ENCODE measurements at regions not wholly inside any gene's neighbourhood (a gene's known extent, or its start where the extent isn't known, plus 50 kb on each side); places are given as distances from the start of the nearest gene placed in this dataset.
A peak's percentile ranks its signal among the peaks of the same experiment; 100 is the strongest.

GRCh38 chr1:101147381-101147780 lies 89.4 kb upstream of the S1PR1 start:
- H3K27ac ChIP-seq (ENCODE audit: extremely low read depth, low read depth, low read length) = no peak overlapping the region
- peaks cover 4% of the 10 kb centered on the region for H3K4me1 ChIP-seq (ENCODE audit: control insufficient read depth, insufficient read depth, low read length)
- no peaks in the 10 kb centered on the region for H3K9me3 ChIP-seq (ENCODE audit: control insufficient read depth, insufficient read depth, low read depth, low read length)
- H3K36me3 ChIP-seq (ENCODE audit: control insufficient read depth in 2 of 2, insufficient read depth in 1 of 2, low read length in 2 of 2) = no peaks in the 10 kb centered on the region
- H3K4me3 ChIP-seq (ENCODE audit: low read depth, low read length) = no peak overlapping the region
- POLR2A ChIA-PET = no interaction called here
- TF ChIP-seq SALL2 (tag by site-specific recombination; IDR thresholded peaks at IDR 0.05; ENCODE audit: borderline replicate concordance) (no peak), ZNF362 (tag by site-specific recombination; IDR thresholded peaks at IDR 0.05) (no peak), ZNF146 (tag by site-specific recombination; IDR thresholded peaks at IDR 0.05) (no peak), ZNF561 (tag by site-specific recombination; IDR thresholded peaks at IDR 0.05; ENCODE audit: borderline replicate concordance) (no peak)
- CTCF ChIA-PET = interaction anchor here (0.7 to 1.0 kb wide), 2 partner anchors 91 to 141 kb away, joined by 3 read pairs; no protein-coding TSS in a partner anchor

GRCh38 chr1:101145449-101145820 lies 91.4 kb upstream of the S1PR1 start:
- POLR2A ChIA-PET = no interaction called here
- Histone ChIP-seq H3K9me3 (ENCODE audit: control insufficient read depth, insufficient read depth, low read depth, low read length) (no peaks in the 10 kb centered on the region), H3K27ac (ENCODE audit: extremely low read depth, low read depth, low read length) (no peak overlapping the region; the same call in 1 of the 2 replicates), H3K4me1 (ENCODE audit: control insufficient read depth, insufficient read depth, low read length) (peaks cover 4% of the 10 kb centered on the region), H3K36me3 (ENCODE audit: control insufficient read depth in 2 of 2, insufficient read depth in 1 of 2, low read length in 2 of 2) (no peaks in the 10 kb centered on the region), H3K4me3 (ENCODE audit: low read depth, low read length) (no peak overlapping the region)
- CTCF ChIA-PET = no interaction called here
- 0 out of 2 replicates have a peak, but pooled peaks have one; percentile 25 for TF ChIP-seq ZXDB (tag by site-specific recombination; IDR thresholded peaks at IDR 0.05)
- no peak for TF ChIP-seq ZNF214 (tag by site-specific recombination; IDR thresholded peaks at IDR 0.05; ENCODE audit: borderline replicate concordance)
- TF ChIP-seq ATF2 (tag by site-specific recombination; IDR thresholded peaks at IDR 0.05; ENCODE audit: low read depth) = no peak
- TF ChIP-seq FEZF1 (tag by site-specific recombination; IDR thresholded peaks at IDR 0.05) = no peak
- peak; percentile 68 for TF ChIP-seq PRDM6 (tag by site-specific recombination; IDR thresholded peaks at IDR 0.05)
- TF ChIP-seq SP2 (tag by site-specific recombination; IDR thresholded peaks at IDR 0.05) = no peak
- no peak for TF ChIP-seq TRIM28 (IDR thresholded peaks at IDR 0.05; ENCODE audit: borderline replicate concordance, low read length)
- TF ChIP-seq ZNF48 (tag by site-specific recombination; IDR thresholded peaks at IDR 0.05) = no peak
- TF ChIP-seq ZNF624 (tag by site-specific recombination; IDR thresholded peaks at IDR 0.05) = no peak
- TF ChIP-seq ZNF645 (tag by site-specific recombination; IDR thresholded peaks at IDR 0.05) = no peak

- POLR2A ChIA-PET = no interaction called here
- H3K36me3 ChIP-seq (ENCODE audit: control insufficient read depth in 2 of 2, insufficient read depth in 1 of 2, low read length in 2 of 2) = no peaks in the 10 kb centered on the region
- H3K27ac ChIP-seq (ENCODE audit: extremely low read depth, low read depth, low read length) = no peak overlapping the region; the same call in 1 of the 2 replicates
- H3K9me3 ChIP-seq (ENCODE audit: control insufficient read depth, insufficient read depth, low read depth, low read length) = no peaks in the 10 kb centered on the region
- no peak overlapping the region for H3K4me3 ChIP-seq (ENCODE audit: low read depth, low read length)
- peaks cover 7% of the 10 kb centered on the region for H3K4me1 ChIP-seq (ENCODE audit: control insufficient read depth, insufficient read depth, low read length)
- CTCF ChIA-PET = interaction anchor here (0.6 kb wide), 1 partner anchor 207 kb away, joined by 3 read pairs; no protein-coding TSS in a partner anchor
- no peak for TF ChIP-seq FEZF1 (tag by site-specific recombination; IDR thresholded peaks at IDR 0.05)
- no peak for TF ChIP-seq ZNF830 (tag by site-specific recombination; IDR thresholded peaks at IDR 0.05; ENCODE audit: low read depth)
- TF ChIP-seq KLF7 (tag by site-specific recombination; IDR thresholded peaks at IDR 0.05; ENCODE audit: borderline replicate concordance) = no peak
- no peak for TF ChIP-seq ZNF221 (tag by site-specific recombination; IDR thresholded peaks at IDR 0.05; ENCODE audit: borderline replicate concordance)
- TF ChIP-seq KLF10 (tag by site-specific recombination; IDR thresholded peaks at IDR 0.05) = no peak
These were observed 92.0 kb upstream of the S1PR1 start for GRCh38 chr1:101144671-101145448.

Measured in HEK293 (cell line).